GM21737 (cell line): ENCODE measurements at regions not wholly inside any gene's neighbourhood (a gene's known extent, or its start where the extent isn't known, plus 50 kb on each side); places are given as distances from the start of the nearest gene placed in this dataset.
"Not testable (repeated sequence)": the region's sequence is repeated elsewhere in the genome, so short reads cannot be mapped to it uniquely, and the experiment has no call there.

Source experiments
- ATAC-seq: cut with Tn5 transposase; IDR thresholded peaks from one replicate; pipeline ENCODE4 v1.9.1; 2021; ENCODE audit warnings: mild to moderate bottlenecking, moderate library complexity; ENCODE audit not compliant: unreplicated experiment

DNA sequence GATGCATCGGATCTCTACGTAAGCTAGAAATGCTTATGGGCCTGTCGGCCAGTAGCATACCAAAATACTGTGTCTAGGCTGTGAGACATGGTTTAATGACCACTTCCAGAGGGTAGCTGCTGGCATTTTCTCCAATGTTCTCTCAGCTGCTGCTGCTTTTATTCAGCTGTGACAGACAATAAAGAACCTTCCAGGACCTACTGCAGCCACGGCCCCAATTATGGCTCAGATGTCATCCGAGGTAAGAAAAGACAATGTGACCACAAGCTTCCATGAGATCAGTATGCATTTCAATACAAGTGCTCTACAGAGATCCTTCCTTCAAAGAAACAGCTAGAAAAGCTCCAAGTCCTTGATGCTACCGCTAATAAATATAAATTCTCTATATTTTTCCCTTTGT lies 256.2 kb downstream of the SDHAF3 start:
- no peak for ATAC-seq

GRCh38 chr7:97377713-97378112 lies 260.2 kb downstream of the SDHAF3 start:
- ATAC-seq: no peak

- no peak for ATAC-seq
These were observed 264.5 kb downstream of the SDHAF3 start for GRCh38 chr7:97381815-97382554.

GRCh38 chr7:97390052-97390451 lies 272.6 kb downstream of the SDHAF3 start:
- ATAC-seq: no peak

DNA sequence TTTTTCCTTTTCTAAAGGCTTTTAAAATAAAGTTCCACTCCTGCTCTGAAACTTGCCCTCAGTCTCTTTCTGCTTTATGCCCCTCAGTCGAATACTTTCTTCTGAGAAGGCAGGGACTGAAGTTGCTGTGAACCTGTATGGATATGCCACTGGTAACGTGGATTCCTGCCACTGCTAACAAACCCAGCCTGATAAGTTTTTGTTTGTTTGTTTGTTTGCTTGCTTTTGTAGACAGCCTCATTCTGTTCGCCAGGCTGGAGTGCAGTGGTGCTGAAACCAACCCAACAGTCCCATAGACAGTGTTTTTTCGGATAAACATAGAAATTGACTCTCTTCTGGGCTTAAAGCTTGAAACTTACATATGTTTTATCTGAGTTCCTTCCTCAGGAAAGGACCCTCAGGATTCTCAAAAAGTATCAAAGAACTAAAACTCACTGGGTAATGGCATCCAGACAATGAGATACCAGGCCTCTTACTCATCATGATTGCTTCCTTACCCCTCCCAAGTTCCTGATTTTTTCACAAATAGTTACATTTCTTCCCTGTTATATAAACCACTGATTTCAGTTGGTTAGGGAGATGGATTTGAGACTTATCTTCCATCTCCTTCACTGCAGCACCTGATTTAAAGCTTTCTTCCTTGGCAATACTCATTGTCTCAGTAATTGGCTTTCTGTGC lies 273.6 kb downstream of the SDHAF3 start:
- no peak for ATAC-seq

DNA sequence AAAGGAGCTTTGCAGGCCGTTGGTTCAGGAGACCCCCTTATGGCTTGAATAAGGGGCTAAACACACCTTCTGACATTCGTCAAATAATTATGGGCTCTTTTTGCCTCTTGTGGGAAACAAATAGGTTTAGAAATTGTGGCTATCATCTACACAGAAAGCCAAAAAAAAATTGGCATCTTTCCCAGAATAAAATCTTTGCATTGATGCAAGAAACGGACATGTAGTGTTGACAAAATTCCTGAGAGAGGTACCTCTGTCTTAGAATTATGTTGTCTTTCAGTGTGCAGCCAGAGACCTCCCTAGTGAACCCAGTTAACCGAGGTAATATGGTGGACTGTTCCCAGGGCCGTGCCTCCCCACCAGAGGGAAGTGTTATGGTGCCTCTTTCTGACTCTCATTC lies 283.9 kb downstream of the SDHAF3 start:
- no peak for ATAC-seq

DNA sequence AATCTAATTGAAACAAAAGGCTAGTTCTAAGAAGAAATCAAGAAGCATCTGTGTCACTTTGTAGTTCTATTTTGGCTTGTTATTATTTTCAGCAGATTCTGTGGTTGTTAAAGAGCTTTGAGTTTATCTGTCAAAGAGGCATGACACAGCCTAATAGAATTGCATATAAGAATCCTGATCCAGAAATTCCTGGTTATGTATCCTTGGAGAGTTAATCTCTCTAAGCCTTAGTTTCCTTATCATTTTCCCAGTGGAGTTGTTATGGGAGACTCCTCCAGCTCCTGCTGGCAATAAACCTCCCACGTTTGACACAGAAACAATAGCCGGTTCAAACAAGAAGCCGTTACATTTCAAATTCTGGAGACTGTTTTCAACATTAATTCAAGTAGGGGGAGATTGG lies 288.3 kb downstream of the SDHAF3 start:
- no peak for ATAC-seq

GRCh38 chr7:97407106-97407505 lies 289.6 kb downstream of the SDHAF3 start:
- no peak for ATAC-seq

DNA sequence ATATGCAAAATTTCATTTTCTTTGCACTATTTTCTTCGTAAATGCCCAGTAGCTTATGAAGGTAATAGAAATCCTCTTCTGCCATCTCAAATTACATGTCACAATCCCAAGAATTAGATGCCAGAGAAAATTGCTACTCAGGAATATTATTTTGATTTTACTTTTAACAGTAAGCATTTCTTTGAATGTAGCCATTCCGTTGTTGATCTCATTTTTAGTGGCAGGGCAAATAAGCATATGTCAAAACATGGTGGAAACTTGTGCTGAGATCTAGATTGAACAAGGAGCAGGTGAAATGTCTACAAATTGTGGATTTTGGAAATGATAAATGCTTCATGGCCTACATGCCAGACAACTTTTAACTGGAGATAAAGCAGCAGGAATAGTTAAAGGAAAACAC lies 291.8 kb downstream of the SDHAF3 start:
- ATAC-seq: no peak

GRCh38 chr7:97418312-97418711 lies 300.8 kb downstream of the SDHAF3 start:
- ATAC-seq: no peak

DNA sequence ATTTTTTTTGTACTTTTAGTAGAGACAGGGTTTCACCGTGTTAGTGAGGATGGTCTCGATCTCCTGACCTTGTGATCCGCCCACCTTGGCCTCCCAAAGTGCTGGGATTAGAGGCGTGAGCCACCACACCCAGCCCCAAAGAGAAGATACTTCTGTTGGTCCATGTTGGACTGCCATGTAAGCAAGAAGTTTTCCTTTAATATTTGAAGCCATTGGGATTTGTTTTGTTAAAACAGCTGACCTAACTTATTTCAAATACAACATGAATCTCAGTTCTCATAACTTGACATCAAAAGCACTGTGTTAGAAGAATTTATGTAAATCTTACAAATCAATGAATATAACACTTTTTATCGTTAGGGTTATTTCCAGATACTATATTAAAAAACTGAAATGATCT lies 302.4 kb downstream of the SDHAF3 start:
- no peak for ATAC-seq

- no peak for ATAC-seq
These were observed 303.9 kb downstream of the SDHAF3 start for GRCh38 chr7:97421307-97421930.

DNA sequence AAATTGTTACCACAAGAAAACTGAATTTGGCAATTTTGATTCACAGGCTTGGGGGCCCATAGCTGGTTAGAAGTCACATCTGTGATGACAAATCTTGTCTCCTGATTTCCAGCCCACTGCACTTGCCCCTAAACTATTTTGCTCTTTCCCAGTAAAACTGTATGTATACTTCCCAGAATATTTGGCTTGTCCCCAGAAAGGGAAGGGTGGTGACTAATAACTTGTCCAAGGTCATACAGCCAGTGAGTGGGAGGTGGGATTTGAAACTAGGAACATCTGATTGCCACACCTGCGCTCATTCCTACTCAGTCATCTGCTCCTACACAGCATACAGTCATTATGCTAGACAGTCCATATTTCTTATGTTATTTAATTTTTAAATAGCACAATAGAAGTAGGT lies 304.5 kb downstream of the SDHAF3 start:
- ATAC-seq: no peak

- no peak for ATAC-seq
These were observed 301.9 kb upstream of the TAC1 start for GRCh38 chr7:97430006-97430405.

- no peak for ATAC-seq
These were observed 292.2 kb upstream of the TAC1 start for GRCh38 chr7:97439637-97440214.

GRCh38 chr7:97446361-97446760 lies 285.5 kb upstream of the TAC1 start:
- ATAC-seq: no peak

GRCh38 chr7:97449448-97449847 lies 282.4 kb upstream of the TAC1 start:
- not testable (repeated sequence) for ATAC-seq

DNA sequence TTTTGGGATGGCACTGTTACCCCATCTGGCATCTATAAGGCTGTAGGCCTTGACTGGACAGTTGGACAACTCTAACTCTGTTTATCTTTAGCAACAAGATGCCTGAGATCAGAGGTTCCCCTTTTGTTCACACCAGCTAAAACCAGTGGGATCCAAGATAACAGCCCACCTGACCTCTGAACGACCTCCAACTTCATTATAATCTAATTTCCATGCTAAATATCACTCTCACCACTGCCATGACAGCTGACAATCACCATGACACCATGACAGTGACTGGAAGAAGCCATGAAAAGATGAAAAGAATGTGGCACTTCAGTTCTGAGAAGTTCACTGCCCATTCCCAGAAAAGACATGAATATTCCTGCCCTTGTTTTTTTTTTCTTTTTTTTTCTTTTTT lies 281.4 kb upstream of the TAC1 start:
- ATAC-seq: no peak

DNA sequence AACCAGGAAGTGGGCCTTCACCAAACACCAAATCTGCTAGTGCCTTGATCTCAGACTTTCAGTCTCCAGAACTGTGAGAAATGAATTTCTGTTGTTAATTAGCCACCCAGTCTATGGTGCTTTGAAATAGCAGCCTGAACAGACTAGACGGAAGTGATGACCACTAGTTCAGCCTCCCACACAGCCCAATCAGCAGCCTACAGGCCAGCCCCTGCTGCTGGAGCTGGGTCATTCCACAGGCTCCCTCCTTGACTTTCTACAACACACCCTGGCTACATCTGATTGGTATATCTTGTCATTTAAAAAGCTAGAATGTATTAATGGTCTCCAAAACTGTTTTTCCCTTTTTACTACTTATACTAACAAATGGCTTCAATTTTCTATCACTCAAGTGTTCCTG lies 277.2 kb upstream of the TAC1 start:
- ATAC-seq: no peak

GRCh38 chr7:97457054-97457453 lies 274.8 kb upstream of the TAC1 start:
- no peak for ATAC-seq

GRCh38 chr7:97460433-97460832 lies 271.5 kb upstream of the TAC1 start:
- no peak for ATAC-seq

DNA sequence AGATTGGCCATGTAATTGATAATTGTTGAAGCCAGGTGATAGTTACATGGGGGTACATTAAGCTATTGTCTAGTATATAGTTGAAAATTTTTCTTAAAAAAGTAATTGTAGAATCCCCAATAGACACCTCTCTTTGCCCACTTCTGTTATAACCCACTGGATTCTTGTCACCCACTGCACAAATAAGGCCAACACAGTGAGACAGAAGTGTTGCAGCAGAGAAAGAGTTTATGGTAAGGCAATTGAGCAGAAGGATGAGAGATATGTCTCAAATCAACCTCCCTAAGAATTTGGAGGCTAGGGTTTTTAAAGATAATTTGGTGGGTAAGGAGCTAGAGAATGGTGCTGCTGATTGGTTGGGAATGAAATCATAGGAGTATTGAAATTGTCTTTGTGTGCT lies 270.3 kb upstream of the TAC1 start:
- no peak for ATAC-seq
